IPS-NIHi7 (cell line): ENCODE measurements at regions not wholly inside any gene's neighbourhood (a gene's known extent, or its start where the extent isn't known, plus 50 kb on each side); places are given as distances from the start of the nearest gene placed in this dataset.

Experiments used
- DNase-seq: peaks from one replicate; pipeline ENCODE4 v3.0.0; 2012; ENCODE audit warnings: mixed read lengths; ENCODE audit errors: extremely low spot score

- DNase-seq = no peak
Observed at GRCh38 chr10:117865945-117866344, 180.8 kb downstream of the RAB11FIP2 start.

GRCh38 chr10:117868151-117868550 lies 178.6 kb downstream of the RAB11FIP2 start:
- DNase-seq = no peak

GRCh38 chr10:117875793-117876192 lies 170.9 kb downstream of the RAB11FIP2 start:
- no peak for DNase-seq

- DNase-seq = no peak
Observed at GRCh38 chr10:117876210-117876609, 170.5 kb downstream of the RAB11FIP2 start.

GRCh38 chr10:117878626-117879025 lies 168.1 kb downstream of the RAB11FIP2 start:
- no peak for DNase-seq

- no peak for DNase-seq
Observed at GRCh38 chr10:117884093-117884492, 162.6 kb downstream of the RAB11FIP2 start.

- no peak for DNase-seq
Observed at GRCh38 chr10:117884592-117884991, 162.1 kb downstream of the RAB11FIP2 start.

- DNase-seq = no peak
Observed at GRCh38 chr10:117885206-117885829, 161.4 kb downstream of the RAB11FIP2 start.

- no peak for DNase-seq
Observed at GRCh38 chr10:117886766-117887165, 160.0 kb downstream of the RAB11FIP2 start.

GRCh38 chr10:117889664-117890063 lies 157.1 kb downstream of the RAB11FIP2 start:
- no peak for DNase-seq

GRCh38 chr10:117892681-117893220 lies 154.0 kb downstream of the RAB11FIP2 start:
- DNase-seq = no peak

- no peak for DNase-seq
Observed at GRCh38 chr10:117894339-117894738, 152.4 kb downstream of the RAB11FIP2 start.

GRCh38 chr10:117896517-117896916 lies 150.2 kb downstream of the RAB11FIP2 start:
- DNase-seq = no peak

GRCh38 chr10:117899181-117899683 lies 147.5 kb downstream of the RAB11FIP2 start:
- no peak for DNase-seq

GRCh38 chr10:117900280-117900679 lies 146.5 kb downstream of the RAB11FIP2 start:
- no peak for DNase-seq

- no peak for DNase-seq
Observed at GRCh38 chr10:117903854-117904253, 142.9 kb downstream of the RAB11FIP2 start.

GRCh38 chr10:117905404-117905803 lies 141.3 kb downstream of the RAB11FIP2 start:
- DNase-seq = no peak

GRCh38 chr10:117911684-117912083 lies 135.1 kb downstream of the RAB11FIP2 start:
- DNase-seq = no peak

GRCh38 chr10:117914334-117914733 lies 132.4 kb downstream of the RAB11FIP2 start:
- DNase-seq = no peak

GRCh38 chr10:117920956-117921355 lies 125.8 kb downstream of the RAB11FIP2 start:
- no peak for DNase-seq

- no peak for DNase-seq
Observed at GRCh38 chr10:117921421-117921820, 125.3 kb downstream of the RAB11FIP2 start.

GRCh38 chr10:117924820-117925219 lies 121.9 kb downstream of the RAB11FIP2 start:
- DNase-seq = no peak

GRCh38 chr10:117925369-117925768 lies 121.4 kb downstream of the RAB11FIP2 start:
- DNase-seq = no peak

GRCh38 chr10:117926491-117926890 lies 120.2 kb downstream of the RAB11FIP2 start:
- DNase-seq = no peak
